IMR-90 (cell line): ENCODE measurements at regions not wholly inside any gene's neighbourhood (a gene's known extent, or its start where the extent isn't known, plus 50 kb on each side); places are given as distances from the start of the nearest gene placed in this dataset.

Experiments used
- ATAC-seq: fragments of 200-7000 bp; cut with Tn5 transposase; 2 replicates; pipeline ENCODE4 v1.9.1; 2020; ENCODE audit warnings: low read depth, mild to moderate bottlenecking, moderate library complexity
- BruUV-seq: library from RNA; stranded (reverse); fragments of 400-500 nt; replicated peaks from 2 replicates; lab custom pipeline; 2021; lab: Mats Ljungman, UMichigan
- CTCF ChIA-PET: fragments of 300-600 bp; formaldehyde crosslinking; extraction: SDS; loops from one replicate; lab custom pipeline; 2021; ENCODE audit warnings: antibody characterized with exemption; lab: Yijun Ruan, JAX
- POLR2A ChIA-PET: fragments of 300-600 bp; sonication (Branson Sonifier 250); formaldehyde crosslinking; loops from one replicate; lab custom pipeline; 2022; ENCODE audit warnings: antibody characterized with exemption; ENCODE audit not compliant: unreplicated experiment; lab: Charles Lee
- DNase-seq: peaks from one replicate; pipeline ENCODE4 v3.0.0; 2013
- H2AFZ ChIP-seq: replicated peaks from 2 replicates; pipeline ENCODE3; 2013; ENCODE audit warnings: low read length, mild to moderate bottlenecking; ENCODE audit not compliant: poor library complexity
- H2AK5ac ChIP-seq: 2 replicates; pipeline ENCODE4 v1.6.1; 2013; ENCODE audit warnings: low read depth, low read length, inconsistent platforms
- H2AK9ac ChIP-seq: replicated peaks from 2 replicates; pipeline ENCODE3; 2013; ENCODE audit warnings: mild to moderate bottlenecking, low read depth, low read length, moderate library complexity; ENCODE audit not compliant: poor library complexity
- H2BK120ac ChIP-seq: 2 replicates; pipeline ENCODE4 v1.6.1; 2013; ENCODE audit warnings: low read depth, low read length, inconsistent platforms
- H2BK15ac ChIP-seq: 3 replicates; pipeline ENCODE4 v1.6.1; 2013; ENCODE audit warnings: low read depth, low read length, inconsistent platforms
- H2BK20ac ChIP-seq: 2 replicates; pipeline ENCODE4 v1.6.1; 2013; ENCODE audit warnings: low read depth, mild to moderate bottlenecking, inconsistent platforms, low read length, moderate library complexity
- H2BK5ac ChIP-seq: 2 replicates; pipeline ENCODE4 v1.6.1; 2013; ENCODE audit warnings: mild to moderate bottlenecking, low read depth, low read length, inconsistent platforms; ENCODE audit not compliant: poor library complexity, severe bottlenecking
- H3K14ac ChIP-seq: replicated peaks from 2 replicates; pipeline ENCODE4 v1.6.1; 2013; ENCODE audit warnings: low read depth, low read length, inconsistent platforms
- H3K18ac ChIP-seq: 2 replicates; pipeline ENCODE4 v1.6.1; 2013; ENCODE audit warnings: low read depth, low read length, control low read depth
- H3K23ac ChIP-seq: 2 replicates; pipeline ENCODE4 v1.6.1; 2013; ENCODE audit warnings: low read depth, low read length, inconsistent platforms
- H3K27ac ChIP-seq: 2 replicates; pipeline ENCODE4 v1.5.1; 2013; ENCODE audit warnings: mild to moderate bottlenecking, control low read depth, low read length; ENCODE audit not compliant: insufficient read depth
- H3K27me3 ChIP-seq: 2 replicates; pipeline ENCODE4 v1.6.1; 2013; ENCODE audit warnings: low read length; ENCODE audit not compliant: control insufficient read depth, insufficient read depth
- H3K36me3 ChIP-seq: 2 replicates; pipeline ENCODE4 v1.6.1; 2013; ENCODE audit warnings: low read length, mixed read lengths; ENCODE audit not compliant: control insufficient read depth, insufficient read depth
- H3K4ac ChIP-seq: 2 replicates; pipeline ENCODE4 v1.6.1; 2013; ENCODE audit warnings: low read depth, low read length, inconsistent platforms
- H3K4me1 ChIP-seq: 2 replicates; pipeline ENCODE4 v1.6.1; 2013; ENCODE audit warnings: low read length, mixed read lengths; ENCODE audit not compliant: control insufficient read depth, insufficient read depth
- H3K4me2 ChIP-seq: 2 replicates; pipeline ENCODE4 v1.6.1; 2013; ENCODE audit warnings: low read depth, mild to moderate bottlenecking, control low read depth, low read length, moderate library complexity
- H3K4me3 ChIP-seq: 2 replicates; pipeline ENCODE4 v1.5.1; 2013; ENCODE audit warnings: low read depth, mild to moderate bottlenecking, control low read depth, low read length, moderate library complexity; ENCODE audit not compliant: insufficient read depth
- H3K56ac ChIP-seq: 2 replicates; pipeline ENCODE4 v1.6.1; 2013; ENCODE audit warnings: low read length, inconsistent platforms; ENCODE audit not compliant: insufficient read depth; ENCODE audit errors: extremely low read depth
- H3K79me1 ChIP-seq, 2 experiments: 2 replicates each; pipeline ENCODE4 v1.6.1; 2013; ENCODE audit warnings: low read length in 2 of 2, inconsistent platforms in 1 of 2, low read depth in 1 of 2
- H3K9ac ChIP-seq: 2 replicates; pipeline ENCODE4 v1.6.1; 2013; ENCODE audit warnings: low read depth, low read length, control low read depth
- H3K9me1 ChIP-seq: 2 replicates; pipeline ENCODE4 v1.6.1; 2013; ENCODE audit warnings: low read length, inconsistent platforms; ENCODE audit not compliant: insufficient read depth
- H3K9me3 ChIP-seq: 2 replicates; pipeline ENCODE4 v1.6.1; 2013; ENCODE audit warnings: low read length; ENCODE audit not compliant: control insufficient read depth, insufficient read depth
- H4K20me1 ChIP-seq: 2 replicates; pipeline ENCODE4 v1.6.1; 2013; ENCODE audit warnings: low read length, inconsistent platforms; ENCODE audit not compliant: insufficient read depth
- H4K5ac ChIP-seq: 2 replicates; pipeline ENCODE4 v1.6.1; 2013; ENCODE audit warnings: mild to moderate bottlenecking, low read depth, low read length, control low read depth
- H4K8ac ChIP-seq, 2 experiments: 2 replicates each; pipeline ENCODE4 v1.6.1; 2013; ENCODE audit warnings: low read depth in 2 of 2, low read length in 2 of 2, control low read depth in 1 of 2, inconsistent platforms in 1 of 2
- H4K91ac ChIP-seq: 2 replicates; pipeline ENCODE4 v1.6.1; 2013; ENCODE audit warnings: low read depth, low read length, inconsistent platforms; ENCODE audit not compliant: insufficient read depth
- BHLHE40 ChIP-seq: fragments of 150-350 bp; IDR thresholded peaks from 2 replicates; pipeline ENCODE4 v1.6.1; 2016; ENCODE audit warnings: mild to moderate bottlenecking, low read depth, low read length
- CEBPB ChIP-seq: IDR thresholded peaks from 2 replicates; pipeline ENCODE4 v1.6.1; 2012; ENCODE audit warnings: low read depth, low read length, improper control_type of control experiment
- CHD1 ChIP-seq: IDR thresholded peaks from 2 replicates; pipeline ENCODE4 v1.6.1; 2012; ENCODE audit warnings: low read depth, low read length, improper control_type of control experiment
- FOS ChIP-seq: fragments of 150-350 bp; IDR thresholded peaks from 2 replicates; pipeline ENCODE4 v1.6.1; 2016; ENCODE audit warnings: low read depth, low read length
- MXI1 ChIP-seq: IDR thresholded peaks from 2 replicates; pipeline ENCODE4 v1.6.1; 2012; ENCODE audit warnings: low read depth, mild to moderate bottlenecking, low read length, moderate library complexity, borderline replicate concordance
- NFE2L2 ChIP-seq: fragments of 150-350 bp; IDR thresholded peaks from 2 replicates; pipeline ENCODE4 v1.6.1; 2016; ENCODE audit warnings: low read depth, mild to moderate bottlenecking, low read length
- POLR2A ChIP-seq: IDR thresholded peaks from 2 replicates; pipeline ENCODE4 v1.6.1; 2012; ENCODE audit warnings: mild to moderate bottlenecking, low read depth, low read length
- dilution Hi-C: fragments of 300-500 bp; cut with HindIII; formaldehyde crosslinking; loops from one replicate; pipeline ENCODE4 v1.14.3; 2018; ENCODE audit warnings: low sequenced_read_pairs; ENCODE audit not compliant: unreplicated experiment
- in situ Hi-C: fragments of 300-500 bp; cut with MboI; formaldehyde crosslinking; loops from 3 replicates; pipeline ENCODE4 v1.14.3; 2019; ENCODE audit warnings: low sequenced_read_pairs, inconsistent platforms, mixed read lengths
- intact Hi-C: fragments of 100-400 bp; cut with micrococcal nuclease; formaldehyde crosslinking; loops from 2 replicates; pipeline ENCODE4 v1.10.0; 2022
- TF ChIP-seq, protein P1 (sequence below): conservative IDR thresholded peaks from 2 replicates; pipeline ENCODE4 v1.5.1; 2012; ENCODE audit warnings: mild to moderate bottlenecking, low read depth, low read length, improper control_type of control experiment

DNA sequence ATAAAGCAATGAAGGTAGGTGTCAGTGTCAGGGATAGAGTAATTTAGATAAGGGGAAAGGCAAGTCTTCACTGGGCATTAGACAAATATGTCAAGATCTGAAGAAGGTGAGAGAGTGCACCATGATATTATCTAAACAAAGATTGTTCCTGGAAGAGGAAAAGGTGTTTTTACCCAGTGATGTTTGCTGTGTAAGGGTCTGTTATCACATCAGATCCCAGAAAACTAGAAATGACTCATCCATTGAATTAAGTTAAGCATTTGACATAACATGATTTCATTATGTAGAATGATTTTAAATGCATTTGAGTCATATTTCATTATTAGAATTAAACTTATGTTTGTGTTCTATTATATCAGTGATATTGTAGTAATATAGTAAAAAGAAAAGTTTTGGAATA, 1279.5 kb upstream of the CITED2 start:
- Histone ChIP-seq H3K23ac (no peak overlapping the region), H3K79me1 (no peaks in the 10 kb centered on the region), H2AK5ac (no peak overlapping the region), H3K36me3 (no peaks in the 10 kb centered on the region), H2BK5ac (no peak overlapping the region), H2AK9ac (no peak overlapping the region), H3K27me3 (no peaks in the 10 kb centered on the region), H3K27ac (no peak overlapping the region), H3K4ac (no peak overlapping the region), H3K18ac (no peak overlapping the region), H3K4me2 (no peak overlapping the region), H2BK15ac (no peak overlapping the region), H2BK120ac (no peak overlapping the region), H4K91ac (no peak overlapping the region), H4K5ac (no peak overlapping the region), H3K9ac (no peak overlapping the region), H3K14ac (no peak overlapping the region), H3K56ac (no peak overlapping the region), H3K9me1 (no peaks in the 10 kb centered on the region), H3K4me3 (no peak overlapping the region), H2BK20ac (no peak overlapping the region), H4K20me1 (no peaks in the 10 kb centered on the region), H3K9me3 (no peaks in the 10 kb centered on the region), H2AFZ (no peak overlapping the region), H3K4me1 (no peaks in the 10 kb centered on the region; the same call in 1 of the 2 replicates), H4K8ac (no peak overlapping the region)
- no TSS peak for BruUV-seq
- TF ChIP-seq BHLHE40 (no peak), MXI1 (no peak), POLR2A (no peak), CEBPB (no peak), NFE2L2 (no peak), FOS (no peak), CHD1 (no peak)
- TF ChIP-seq, protein P1, sequence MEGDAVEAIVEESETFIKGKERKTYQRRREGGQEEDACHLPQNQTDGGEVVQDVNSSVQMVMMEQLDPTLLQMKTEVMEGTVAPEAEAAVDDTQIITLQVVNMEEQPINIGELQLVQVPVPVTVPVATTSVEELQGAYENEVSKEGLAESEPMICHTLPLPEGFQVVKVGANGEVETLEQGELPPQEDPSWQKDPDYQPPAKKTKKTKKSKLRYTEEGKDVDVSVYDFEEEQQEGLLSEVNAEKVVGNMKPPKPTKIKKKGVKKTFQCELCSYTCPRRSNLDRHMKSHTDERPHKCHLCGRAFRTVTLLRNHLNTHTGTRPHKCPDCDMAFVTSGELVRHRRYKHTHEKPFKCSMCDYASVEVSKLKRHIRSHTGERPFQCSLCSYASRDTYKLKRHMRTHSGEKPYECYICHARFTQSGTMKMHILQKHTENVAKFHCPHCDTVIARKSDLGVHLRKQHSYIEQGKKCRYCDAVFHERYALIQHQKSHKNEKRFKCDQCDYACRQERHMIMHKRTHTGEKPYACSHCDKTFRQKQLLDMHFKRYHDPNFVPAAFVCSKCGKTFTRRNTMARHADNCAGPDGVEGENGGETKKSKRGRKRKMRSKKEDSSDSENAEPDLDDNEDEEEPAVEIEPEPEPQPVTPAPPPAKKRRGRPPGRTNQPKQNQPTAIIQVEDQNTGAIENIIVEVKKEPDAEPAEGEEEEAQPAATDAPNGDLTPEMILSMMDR: no peak
- no peak for ATAC-seq
- in situ Hi-C loops: no loop called here
- no peak for DNase-seq
- ChIA-PET POLR2A (no interaction called here), CTCF (no interaction called here)
- intact Hi-C loops: no loop called here
- dilution Hi-C loops: no loop called here
